ENCODE measurements at regions not wholly inside any gene's neighbourhood (a gene's known extent, or its start where the extent isn't known, plus 50 kb on each side); places are given as distances from the start of the nearest gene placed in this dataset.
A peak's percentile ranks its signal among the peaks of the same experiment; 100 is the strongest.
"Not testable (repeated sequence)": the region's sequence is repeated elsewhere in the genome, so short reads cannot be mapped to it uniquely, and the experiment has no call there.

DNA sequence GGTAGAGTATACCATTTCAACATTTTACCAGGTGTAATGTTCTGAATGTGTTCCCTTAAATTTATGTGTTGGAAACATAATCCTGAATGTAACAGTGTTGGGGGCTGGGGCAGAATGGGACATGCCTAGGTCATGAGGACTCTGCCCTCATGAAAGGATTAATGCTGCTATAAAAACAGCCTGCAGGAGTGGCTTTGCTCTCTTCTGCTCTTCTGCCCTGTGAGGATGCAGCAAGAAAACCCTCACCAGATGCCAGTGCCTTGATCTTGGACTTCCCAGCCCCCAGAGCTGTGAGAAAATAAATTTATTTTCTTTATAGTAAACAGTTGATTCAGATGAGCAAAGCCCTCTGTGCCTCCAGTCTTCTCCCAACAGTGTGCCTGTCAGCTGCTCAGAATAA lies 326.0 kb upstream of the ONECUT1 start:
- no peak for DNase-seq

GRCh38 chr15:53115563-53115962 lies 325.4 kb upstream of the ONECUT1 start:
- no peak for DNase-seq

DNA sequence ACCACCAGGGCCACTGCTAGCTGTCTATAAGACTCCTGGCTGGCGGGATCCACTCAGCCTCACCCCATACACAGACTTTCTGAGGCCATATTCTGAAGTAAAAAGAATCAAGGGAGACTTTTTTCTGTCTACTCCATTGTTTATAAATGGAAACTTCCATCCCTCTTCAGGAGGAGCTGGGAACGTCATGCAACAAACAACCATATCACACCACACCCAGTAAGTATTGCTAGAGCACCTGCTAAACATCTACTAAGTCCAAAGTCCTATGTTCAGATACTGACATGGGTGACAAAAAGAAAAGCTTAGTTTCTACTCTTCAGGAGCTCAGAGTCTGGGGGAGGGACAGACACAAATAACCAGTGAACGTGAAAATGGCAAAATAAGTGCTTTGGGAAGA lies 324.8 kb upstream of the ONECUT1 start:
- DNase-seq: no peak

DNA sequence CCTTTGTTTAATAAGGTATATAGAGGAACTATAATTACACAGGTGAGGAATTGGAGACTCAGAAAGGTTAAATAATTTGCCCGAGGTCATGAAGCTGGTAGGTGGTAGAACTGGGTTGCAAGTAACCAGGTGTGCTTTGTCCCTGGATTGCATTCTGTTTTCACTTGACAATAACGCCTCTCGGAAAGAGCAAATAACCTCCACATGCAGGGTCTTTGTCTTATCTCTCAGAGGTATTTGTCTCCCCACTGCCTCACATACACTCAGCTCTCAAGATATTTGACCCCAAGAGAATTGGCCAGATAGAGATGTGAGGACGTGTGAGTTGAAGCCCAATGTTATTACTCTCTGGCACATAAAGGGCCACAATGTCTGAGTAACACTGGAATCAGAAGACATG lies 320.9 kb upstream of the ONECUT1 start:
- DNase-seq: no peak

GRCh38 chr15:53108319-53108718 lies 318.2 kb upstream of the ONECUT1 start:
- DNase-seq: no peak

DNA sequence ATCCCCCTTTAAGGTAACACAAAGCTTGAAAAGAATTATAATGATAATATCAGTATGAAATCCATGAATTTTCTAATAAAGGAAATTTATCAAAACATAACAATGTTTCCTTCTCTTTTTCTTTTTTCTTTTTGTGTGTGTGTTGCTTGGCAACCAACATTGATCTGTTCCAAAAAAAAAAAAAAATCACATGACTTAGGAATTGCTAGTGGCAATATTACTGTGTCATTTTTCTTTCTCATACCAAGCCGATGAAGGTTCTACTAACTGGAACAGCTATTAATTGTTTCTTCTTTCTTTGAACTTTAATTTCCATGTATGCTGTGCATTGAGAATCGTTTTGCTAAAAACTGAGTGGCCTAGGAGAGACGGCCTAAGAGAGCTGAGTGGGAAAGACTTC lies 317.7 kb upstream of the ONECUT1 start:
- DNase-seq: no peak

DNA sequence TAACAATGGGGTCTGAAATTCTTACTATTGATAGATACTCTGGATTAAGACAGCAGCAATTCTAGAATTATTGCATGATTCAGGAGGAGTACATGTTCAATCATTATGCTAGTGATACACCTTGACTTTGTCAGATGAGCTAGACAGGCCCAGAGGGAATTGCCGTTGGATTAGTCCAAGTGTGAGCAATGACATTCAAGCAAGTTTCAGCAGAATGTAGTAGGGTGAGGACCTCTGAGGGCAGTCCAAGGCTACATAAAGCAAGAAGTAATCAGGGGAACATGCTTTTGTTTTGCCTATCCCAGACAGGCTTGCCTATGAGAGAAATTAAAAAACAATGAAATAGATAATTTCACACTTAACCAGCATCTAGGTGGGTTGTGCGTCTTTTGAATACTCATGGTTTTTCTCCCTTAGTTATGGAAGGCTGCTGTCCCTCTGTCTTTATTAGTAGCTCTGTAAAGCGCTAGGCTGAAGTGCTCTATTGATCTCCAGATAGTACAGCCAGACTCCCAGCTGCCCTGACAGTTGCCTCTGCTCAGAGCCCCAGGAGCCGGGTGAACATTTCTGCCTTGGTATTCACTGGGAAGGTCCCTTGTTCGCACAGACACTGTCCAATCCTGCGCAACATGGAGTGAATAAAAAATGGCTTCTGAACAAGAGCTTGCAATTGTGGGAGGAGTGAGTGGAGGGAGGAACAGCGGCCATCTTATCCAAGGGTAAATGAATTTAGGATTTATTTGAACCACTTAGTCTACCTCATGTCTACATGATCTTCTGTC lies 316.6 kb upstream of the ONECUT1 start:
- no peak for DNase-seq

- no peak for DNase-seq
These were observed 312.3 kb upstream of the ONECUT1 start for GRCh38 chr15:53102483-53102882.

DNA sequence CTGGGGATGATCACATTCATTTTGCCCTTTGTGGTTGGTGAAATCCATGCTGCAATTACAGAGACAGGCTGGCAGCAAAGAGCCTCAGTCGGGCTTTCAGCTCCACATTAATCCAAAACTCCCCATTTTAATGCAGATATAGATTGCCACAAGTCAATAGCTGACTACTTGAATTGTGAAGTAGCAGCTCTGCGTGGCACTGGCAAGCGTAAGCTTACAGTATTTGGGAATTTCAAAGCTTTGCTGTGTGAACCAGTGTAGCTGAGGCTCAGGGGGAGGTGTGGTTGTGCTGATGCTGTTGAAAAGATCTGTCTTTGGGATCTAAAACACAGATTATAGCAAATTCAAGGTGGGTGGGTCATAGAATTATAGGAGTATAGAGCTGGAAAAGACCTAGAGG lies 290.3 kb upstream of the ONECUT1 start:
- no peak for DNase-seq

DNA sequence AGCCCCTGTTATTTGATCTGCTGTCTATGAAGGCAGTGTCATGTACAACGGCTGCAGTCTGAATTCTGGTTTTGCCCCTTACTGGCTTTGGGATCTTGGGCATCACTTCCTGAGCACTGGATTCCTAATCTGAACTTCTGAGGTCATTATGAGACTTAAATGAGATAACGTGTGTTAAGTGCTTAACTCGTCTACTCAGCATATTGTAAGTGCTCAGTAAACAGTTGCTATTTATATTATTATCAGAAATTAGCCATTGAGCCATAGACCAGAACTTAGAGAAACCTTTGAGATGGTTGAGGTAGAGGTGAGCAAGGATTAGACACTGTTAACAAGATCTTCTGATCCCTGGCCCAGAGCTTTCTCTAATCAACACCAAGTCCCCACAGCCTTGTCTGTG lies 284.1 kb upstream of the ONECUT1 start:
- DNase-seq: no peak

DNA sequence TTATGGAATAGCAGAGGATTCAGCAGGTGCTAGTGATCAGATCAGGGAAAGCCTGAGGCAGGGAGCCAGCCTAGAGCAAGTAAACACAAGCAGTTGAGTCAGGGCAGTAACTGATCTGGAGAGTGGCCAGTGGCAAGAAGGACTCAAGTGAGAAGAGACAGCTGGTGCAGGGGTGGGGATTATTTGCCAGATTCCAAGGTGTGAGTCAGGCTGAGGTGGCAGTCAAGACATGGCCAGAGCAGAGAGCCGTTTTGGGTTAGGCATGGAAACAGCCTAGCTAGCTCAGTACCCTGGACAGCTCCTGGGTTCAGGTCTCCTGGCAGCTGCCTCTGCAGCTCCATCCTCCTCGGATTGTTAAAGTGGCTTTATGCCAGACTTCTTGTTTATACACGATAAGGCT lies 281.9 kb upstream of the ONECUT1 start:
- DNase-seq: peak; percentile 7

DNA sequence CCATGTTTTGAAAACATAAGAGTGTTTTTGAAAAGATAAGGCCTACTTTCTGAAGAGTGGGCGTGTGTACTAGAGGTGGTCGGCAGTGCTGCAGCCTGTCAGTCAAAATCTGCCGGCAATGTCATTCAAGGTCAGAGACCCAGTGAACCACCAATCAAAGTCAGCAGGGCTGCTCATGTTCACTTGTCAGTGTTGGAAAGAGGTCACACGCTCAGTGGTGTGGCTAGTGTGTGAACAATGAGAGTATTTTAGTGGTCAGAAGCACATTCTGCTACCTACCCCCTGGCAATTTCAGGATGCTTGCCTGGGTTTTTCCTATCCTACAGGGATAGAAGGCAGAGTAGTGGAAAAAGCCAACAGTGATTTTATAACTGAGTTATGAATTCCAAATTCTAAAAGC lies 278.5 kb upstream of the ONECUT1 start:
- DNase-seq: no peak

DNA sequence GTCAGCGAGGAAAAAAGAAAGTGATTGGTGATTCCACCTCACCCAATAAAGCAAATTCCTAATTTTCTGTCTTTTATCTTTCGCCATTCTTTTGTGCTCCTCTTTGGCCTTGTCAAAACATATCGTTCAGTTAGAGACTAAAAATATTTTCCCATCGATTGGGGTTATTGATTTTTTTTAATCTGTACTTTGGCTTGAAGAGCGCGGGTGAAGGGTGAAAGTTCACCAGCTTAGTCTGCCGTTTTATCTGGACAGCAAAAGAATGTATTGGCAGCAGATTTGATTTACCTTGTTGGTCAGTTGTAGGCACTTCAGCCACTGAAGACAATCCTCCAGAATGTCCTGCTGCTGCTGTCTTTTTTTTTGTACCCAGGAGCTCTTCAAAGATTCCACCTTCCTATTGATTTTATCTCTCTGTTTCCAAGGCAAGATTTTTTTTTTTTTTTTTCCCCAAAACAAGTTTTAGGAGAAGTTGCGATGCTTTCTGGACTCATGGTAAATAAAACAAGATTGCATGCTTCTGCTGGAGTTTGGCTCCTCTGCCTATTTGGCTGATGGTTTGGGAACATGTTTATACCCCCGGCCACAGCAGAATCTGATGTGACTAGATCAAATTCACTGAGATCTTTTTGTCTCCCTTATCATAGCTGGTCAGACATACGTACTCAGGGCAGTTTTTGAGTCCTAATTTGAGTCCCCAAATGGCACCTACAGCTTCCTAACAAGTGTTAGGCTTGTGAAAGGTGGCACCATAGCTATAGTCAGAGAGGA lies 269.3 kb upstream of the ONECUT1 start:
- DNase-seq: no peak

DNA sequence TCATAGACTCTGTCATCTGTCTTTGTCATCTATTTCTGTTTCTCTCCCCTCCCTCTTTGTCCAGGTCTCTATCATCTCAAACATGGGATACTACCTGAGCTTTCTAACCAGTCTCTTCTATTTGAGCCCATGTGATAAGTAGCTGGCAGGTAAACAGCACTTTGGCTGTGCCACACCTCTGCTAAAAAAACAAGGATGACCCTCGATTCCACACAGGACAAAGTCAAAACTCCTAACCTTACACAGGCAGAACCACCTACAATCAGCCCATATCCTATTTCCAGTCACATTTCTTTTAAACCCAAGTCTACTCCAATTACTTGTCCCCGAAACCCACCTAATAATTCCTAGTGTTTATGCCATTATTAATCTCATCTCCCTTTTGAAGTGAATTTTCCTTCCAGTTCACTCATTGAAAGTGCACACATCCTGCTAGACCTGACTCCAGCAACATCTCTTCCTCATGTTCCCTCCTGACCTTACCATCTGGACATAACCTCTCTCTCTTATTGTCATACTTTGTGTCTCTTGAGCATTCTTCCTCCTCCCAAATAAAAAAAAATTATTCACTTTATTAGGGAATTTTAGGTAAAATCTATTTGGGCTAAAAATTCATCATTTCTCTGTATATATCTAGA lies 256.1 kb upstream of the ONECUT1 start:
- no peak for DNase-seq

DNA sequence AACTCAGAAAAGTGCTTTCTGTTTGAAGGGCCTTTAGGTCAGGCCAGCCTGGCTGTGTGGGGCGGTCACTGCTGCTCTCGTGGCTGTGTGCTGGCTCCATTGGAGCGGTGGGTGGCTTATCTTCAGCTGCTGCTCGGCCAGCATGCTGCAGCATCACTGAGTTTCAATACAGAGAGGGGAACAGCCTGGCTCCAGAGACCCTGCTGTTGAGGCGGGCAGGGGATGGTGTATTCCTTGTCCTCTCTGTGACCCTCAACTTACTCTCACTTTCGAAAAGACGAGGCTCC lies 248.5 kb upstream of the ONECUT1 start:
- no peak for DNase-seq

DNA sequence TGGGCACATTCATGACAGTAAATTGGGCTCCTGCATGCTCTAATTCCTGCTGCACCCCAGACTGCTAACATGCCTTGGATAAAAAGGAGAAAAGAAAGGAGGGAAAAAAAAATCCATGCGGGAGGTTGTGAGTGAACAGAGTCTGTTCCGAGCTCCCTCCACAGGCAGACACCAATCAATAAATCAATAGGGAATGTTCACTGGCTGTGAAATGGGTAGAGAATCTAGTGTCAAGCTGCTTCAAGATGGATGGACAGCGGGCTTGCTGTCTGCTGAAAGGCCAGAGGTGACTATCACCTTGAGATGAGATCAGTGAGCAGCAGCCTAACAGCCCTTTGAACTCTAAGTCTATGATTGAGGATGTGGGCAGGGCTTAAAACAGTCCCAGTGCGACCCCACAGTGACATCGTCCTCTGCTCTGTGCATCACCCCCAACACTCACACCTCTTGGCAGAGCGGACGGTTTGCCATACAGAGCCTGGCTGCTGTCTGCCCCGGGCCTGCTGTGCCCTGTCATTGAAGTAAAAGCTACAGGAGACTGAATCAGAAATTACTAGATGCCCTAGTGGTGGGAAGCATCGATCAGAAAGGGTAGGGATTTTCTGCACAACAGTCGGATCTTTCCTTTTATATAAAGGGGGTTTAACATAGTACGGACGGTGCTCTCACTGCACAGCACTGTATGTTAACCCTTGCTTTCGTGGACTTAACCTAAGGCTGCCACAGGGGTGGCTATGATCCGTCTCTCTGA lies 247.9 kb upstream of the ONECUT1 start:
- no peak for DNase-seq

DNA sequence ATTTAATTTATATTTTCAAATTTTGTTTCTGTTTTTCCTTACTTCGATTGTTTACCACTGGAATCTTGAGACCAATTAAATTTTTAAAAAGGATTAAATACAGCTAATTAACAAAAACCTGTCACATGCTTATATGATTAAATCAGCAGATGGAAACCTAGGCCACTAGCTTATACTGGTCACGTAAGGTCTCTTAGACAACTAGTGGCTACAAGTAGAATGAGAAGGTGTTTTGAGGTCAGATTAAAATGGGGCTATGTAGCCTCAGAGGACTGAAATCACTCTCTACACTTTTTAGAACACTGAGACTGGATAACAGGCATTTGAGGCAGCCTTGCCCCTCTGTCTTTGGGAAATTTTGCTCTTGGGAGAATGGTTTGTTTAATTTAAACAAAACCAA lies 246.5 kb upstream of the ONECUT1 start:
- DNase-seq: no peak

DNA sequence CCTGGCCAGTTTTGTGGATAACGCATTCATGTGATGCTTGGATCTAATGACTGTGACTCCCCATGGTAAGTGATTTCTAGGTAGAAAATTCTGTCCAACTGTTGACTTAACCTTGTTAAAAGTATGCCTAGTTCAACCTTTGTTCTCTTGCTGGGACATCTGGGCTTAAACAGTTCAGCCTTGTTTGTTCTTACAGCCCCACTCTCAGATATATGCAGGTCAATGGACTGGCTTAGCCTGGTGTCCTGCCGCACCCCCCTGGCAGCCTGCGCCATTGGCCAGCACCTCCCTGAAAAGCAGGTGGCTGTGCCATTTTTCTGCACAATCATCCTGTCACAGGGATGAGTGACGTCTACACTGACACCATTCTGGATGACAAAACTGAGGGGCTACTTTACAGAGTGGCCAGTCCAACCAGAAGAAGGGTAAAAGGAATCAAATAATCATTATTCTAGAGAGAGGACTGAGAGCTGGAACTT lies 244.7 kb upstream of the ONECUT1 start:
- DNase-seq: no peak

DNA sequence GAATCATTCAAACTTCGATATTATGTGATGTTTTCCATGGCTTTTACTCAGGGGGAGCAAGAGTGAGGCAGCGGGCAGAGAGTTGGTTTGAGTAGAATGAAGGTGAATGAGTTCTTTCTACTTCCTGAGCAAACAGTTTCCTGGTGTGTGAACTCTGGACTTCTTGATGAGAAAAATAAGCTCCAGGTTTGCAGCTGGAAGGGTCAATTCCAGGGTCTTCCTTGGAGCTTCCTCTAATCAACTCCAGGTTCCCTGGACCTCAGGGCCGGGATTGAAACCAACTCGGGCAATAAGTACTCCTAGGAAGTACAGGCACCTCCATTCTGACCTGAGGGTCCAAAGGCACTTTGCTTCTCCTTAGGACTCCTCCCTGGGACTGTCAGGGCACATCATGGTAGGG lies 243.6 kb upstream of the ONECUT1 start:
- DNase-seq: no peak

- DNase-seq: no peak
These were observed 241.3 kb upstream of the ONECUT1 start for GRCh38 chr15:53031469-53031868.

DNA sequence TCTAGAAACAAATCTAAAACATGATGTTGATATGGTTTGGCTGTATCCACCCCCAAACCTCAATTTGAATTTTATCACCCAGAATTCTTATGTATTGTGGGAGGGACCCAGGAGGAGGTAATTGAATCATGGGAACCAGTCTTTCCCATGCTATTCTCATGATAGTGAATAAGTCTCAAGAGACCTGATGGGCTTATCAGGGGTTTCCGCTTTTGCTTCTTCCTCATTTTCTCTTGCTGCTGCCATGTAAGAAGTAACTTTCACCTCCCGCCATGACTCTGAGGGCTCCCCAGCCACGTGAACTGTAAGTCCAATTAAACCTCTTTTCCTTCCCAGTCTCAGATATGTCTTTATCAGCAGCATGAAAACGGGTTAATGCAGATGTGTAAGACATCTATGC lies 232.7 kb upstream of the ONECUT1 start:
- no peak for DNase-seq

DNA sequence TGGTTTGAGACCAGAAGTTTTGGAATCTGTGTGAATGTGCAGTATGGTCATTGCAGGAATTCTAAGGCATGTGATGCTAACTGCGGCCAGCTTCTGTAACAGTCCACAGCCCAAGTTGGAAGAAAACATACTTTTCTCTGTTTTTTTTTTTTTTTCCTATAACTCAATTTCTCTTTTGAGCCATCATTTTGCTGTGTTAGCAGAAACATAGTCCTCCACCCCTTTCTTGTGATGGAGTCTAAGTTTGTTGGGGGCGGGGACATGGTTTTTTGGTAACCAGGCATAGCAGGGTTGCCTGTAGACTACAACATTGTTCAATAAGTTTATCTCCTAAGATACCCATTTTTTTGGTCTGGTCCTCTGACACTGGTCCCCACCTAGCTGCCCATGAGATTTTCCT lies 223.2 kb upstream of the ONECUT1 start:
- no peak for DNase-seq

- not testable (repeated sequence) for DNase-seq
These were observed 221.6 kb upstream of the ONECUT1 start for GRCh38 chr15:53011779-53012178.

DNA sequence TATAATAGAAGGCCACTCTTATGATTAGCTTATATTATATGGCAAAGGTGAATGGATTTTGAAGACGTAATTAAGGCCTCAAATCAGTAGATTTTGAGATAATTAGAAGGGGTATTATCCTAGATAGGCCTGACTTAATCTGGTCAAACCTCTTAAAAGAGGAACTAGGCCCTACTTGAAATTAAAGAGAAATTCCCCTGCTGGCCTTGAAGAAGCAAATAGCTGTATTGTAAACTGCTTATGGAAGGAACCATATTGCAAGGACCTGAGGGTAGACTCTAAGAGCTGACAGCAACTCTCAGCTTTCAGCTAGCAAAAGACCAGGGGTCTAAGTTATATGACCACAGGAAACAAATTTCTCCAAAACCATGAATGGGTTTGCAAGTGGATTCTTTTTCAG lies 219.0 kb upstream of the ONECUT1 start:
- no peak for DNase-seq
